SK-N-SH (cell line): ENCODE measurements at regions not wholly inside any gene's neighbourhood (a gene's known extent, or its start where the extent isn't known, plus 50 kb on each side); places are given as distances from the start of the nearest gene placed in this dataset.

ENCODE experiments used
- CTCF ChIA-PET: fragments of 300-600, 350-600 bp; formaldehyde crosslinking; extraction: SDS; loops from one replicate; lab custom pipeline; 2021; lab: Yijun Ruan, JAX
- POLR2A ChIA-PET: fragments of 350-600 bp; sonication (Branson Sonifier 250); formaldehyde crosslinking; extraction: SDS; loops from one replicate; lab custom pipeline; 2020; ENCODE audit warnings: antibody characterized with exemption, inconsistent platforms; lab: Yijun Ruan, JAX
- DNase-seq: peaks from one replicate; pipeline ENCODE4 v3.0.0; 2012
- H2AFZ ChIP-seq: fragments of 200-600 bp; sonication (generic); 2 replicates; pipeline ENCODE4 v1.8.1; 2016; ENCODE audit warnings: antibody characterized with exemption, mild to moderate bottlenecking, low read depth
- H3F3A ChIP-seq: fragments of 200-600 bp; sonication (generic); replicated peaks from 2 replicates; pipeline ENCODE3; 2016; ENCODE audit warnings: antibody characterized with exemption, mild to moderate bottlenecking; ENCODE audit not compliant: insufficient read depth
- H3K27ac ChIP-seq, 2 experiments: fragments of 200-500 bp in 1 of 2; fragments of 200-600 bp in 1 of 2; sonication (Bioruptor generic) in 1 of 2; sonication (generic), shearing (Covaris generic) in 1 of 2; 2 replicates each; pipeline versions ENCODE4 v1.5.1 to v1.6.1; 2014 to 2016; ENCODE audit warnings: low read depth in 2 of 2, inconsistent platforms in 1 of 2, low read length in 1 of 2, mild to moderate bottlenecking in 1 of 2, mixed read lengths in 1 of 2
- H3K27me3 ChIP-seq: fragments of 200-600 bp; sonication (generic), shearing (Covaris generic); 2 replicates; pipeline ENCODE4 v1.6.1; 2016; ENCODE audit warnings: mixed run types; ENCODE audit not compliant: insufficient read depth
- H3K36me3 ChIP-seq, 2 experiments: fragments of 200-500 bp in 1 of 2; fragments of 200-600 bp in 1 of 2; sonication (Bioruptor generic) in 1 of 2; sonication (generic) in 1 of 2; replicated peaks in 1 of 2; 2 replicates each; pipeline versions ENCODE3 to v1.5.1; 2014 to 2016; ENCODE audit warnings: low read length in 1 of 2, mild to moderate bottlenecking in 1 of 2; ENCODE audit not compliant: insufficient read depth in 2 of 2, control insufficient read depth in 1 of 2
- H3K4me1 ChIP-seq, 2 experiments: fragments of 200-500 bp in 1 of 2; fragments of 200-600 bp in 1 of 2; sonication (Bioruptor generic) in 1 of 2; sonication (generic), shearing (Covaris generic) in 1 of 2; 2 replicates each; pipeline versions ENCODE4 v1.5.1 to v1.6.1; 2014 to 2016; ENCODE audit warnings: low read depth in 1 of 2, low read length in 1 of 2, mixed run types in 1 of 2; ENCODE audit not compliant: insufficient read depth in 2 of 2, control insufficient read depth in 1 of 2
- H3K4me2 ChIP-seq: fragments of 200-600 bp; sonication (generic), shearing (Covaris generic); 2 replicates; pipeline ENCODE4 v1.6.1; 2017; ENCODE audit warnings: mixed run types
- H3K4me3 ChIP-seq, 2 experiments: fragments of 200-500 bp in 1 of 2; fragments of 200-600 bp in 1 of 2; sonication (Bioruptor generic) in 1 of 2; sonication (generic), shearing (Covaris generic) in 1 of 2; 2 replicates each; pipeline versions ENCODE4 v1.5.1 to v1.8.1; 2014 to 2016; ENCODE audit warnings: low read depth in 2 of 2, inconsistent platforms in 1 of 2, low read length in 1 of 2, mild to moderate bottlenecking in 1 of 2, mixed read lengths in 1 of 2, moderate library complexity in 1 of 2
- H3K79me2 ChIP-seq: fragments of 200-600 bp; sonication (generic); 2 replicates; pipeline ENCODE4 v1.8.1; 2017; ENCODE audit warnings: mild to moderate bottlenecking; ENCODE audit not compliant: insufficient read depth
- H3K9ac ChIP-seq: fragments of 200-600 bp; sonication (generic); 2 replicates; pipeline ENCODE4 v1.6.1; 2017; ENCODE audit warnings: mixed run types
- H3K9me2 ChIP-seq: fragments of 200-600 bp; sonication (generic); 2 replicates; pipeline ENCODE4 v1.6.1; 2017; ENCODE audit warnings: mixed run types
- H3K9me3 ChIP-seq: fragments of 200-600 bp; sonication (generic); 2 replicates; pipeline ENCODE4 v1.6.1; 2017; ENCODE audit warnings: mixed run types, mild to moderate bottlenecking, moderate library complexity
- H4K20me1 ChIP-seq: fragments of 200-600 bp; sonication (generic); 2 replicates; pipeline ENCODE4 v1.6.1; 2017; ENCODE audit warnings: mild to moderate bottlenecking, mixed run types; ENCODE audit not compliant: insufficient read depth
- FOXM1 ChIP-seq: IDR thresholded peaks from 2 replicates; pipeline ENCODE4 v1.4.0; 2012; ENCODE audit warnings: low read depth, mild to moderate bottlenecking
- GATA2 ChIP-seq: sonication (generic); formaldehyde crosslinking; IDR thresholded peaks from 2 replicates; pipeline ENCODE4 v1.5.0; 2020; ENCODE audit warnings: mild to moderate bottlenecking, missing genetic modification reagents
- JUND ChIP-seq: IDR thresholded peaks from 2 replicates; pipeline ENCODE4 v1.4.0; 2012
- MXI1 ChIP-seq: IDR thresholded peaks from 2 replicates; pipeline ENCODE4 v1.6.1; 2012; ENCODE audit warnings: mild to moderate bottlenecking, low read depth, low read length, improper control_type of control experiment
- NRF1 ChIP-seq: IDR thresholded peaks from 2 replicates; pipeline ENCODE4 v1.6.1; 2012; ENCODE audit warnings: low read depth, mild to moderate bottlenecking, low read length
- RAD21 ChIP-seq: IDR thresholded peaks from 2 replicates; pipeline ENCODE4 v1.6.1; 2012; ENCODE audit warnings: mild to moderate bottlenecking, low read length
- REST ChIP-seq: IDR thresholded peaks from 2 replicates; pipeline ENCODE4 v1.6.1; 2012; ENCODE audit warnings: mild to moderate bottlenecking, low read depth, low read length, moderate library complexity
- SMC3 ChIP-seq: IDR thresholded peaks from 2 replicates; pipeline ENCODE4 v1.6.1; 2012; ENCODE audit warnings: low read depth, low read length, improper control_type of control experiment
- TAF1 ChIP-seq: IDR thresholded peaks from 2 replicates; pipeline ENCODE4 v1.6.1; 2012; ENCODE audit warnings: low read depth, mild to moderate bottlenecking, low read length, moderate library complexity, borderline replicate concordance
- USF1 ChIP-seq: IDR thresholded peaks from 2 replicates; pipeline ENCODE4 v1.4.0; 2012; ENCODE audit warnings: low read depth, borderline replicate concordance
- WGBS: methylation state at CpG from one replicate; pipeline ENCODE4 v1.1.6; 2017; ENCODE audit warnings: low lambda C conversion rate; 5-methylcytosine and 5-hydroxymethylcytosine counted together
- TF ChIP-seq, protein P1 (sequence below): fragments of 200-600 bp; sonication (generic); IDR thresholded peaks from 2 replicates; pipeline ENCODE4 v1.6.1; 2017; ENCODE audit warnings: antibody characterized with exemption, mild to moderate bottlenecking, moderate library complexity
- TF ChIP-seq, protein P2 (sequence below): IDR thresholded peaks from 2 replicates; pipeline ENCODE4; 2012

DNA sequence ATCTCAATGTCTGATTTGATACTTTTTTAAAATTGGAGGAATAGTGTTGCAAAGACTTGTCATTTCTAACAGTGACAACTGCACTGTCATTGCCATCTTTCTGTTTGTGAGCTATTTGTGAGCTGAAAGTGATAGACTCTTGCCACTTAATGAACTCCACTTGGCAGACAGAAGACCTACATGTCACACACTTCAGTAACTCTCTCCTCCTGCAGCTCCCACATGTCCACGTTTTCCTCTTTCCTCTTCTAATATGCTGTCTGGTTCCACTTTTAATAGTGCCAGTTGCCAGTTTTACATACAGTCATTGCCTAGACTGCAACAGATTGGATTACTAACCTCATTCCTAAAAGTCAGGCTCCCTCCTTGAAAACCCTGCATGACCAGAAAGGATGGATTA, 121.5 kb downstream of the CAPZA3 start:
- H3K4me2 ChIP-seq, result no peak overlapping the region
- H3K4me1 ChIP-seq, result no peaks in the 10 kb centered on the region; a peak in 1 of 4 replicates
- H4K20me1 ChIP-seq, result no peaks in the 10 kb centered on the region
- no peak for DNase-seq
- H3K9ac ChIP-seq, result no peak overlapping the region
- H3K4me3 ChIP-seq, result no peak overlapping the region
- TF ChIP-seq REST, result no peak
- no peaks in the 10 kb centered on the region for H3K9me2 ChIP-seq
- H2AFZ ChIP-seq, result no peak overlapping the region
- no peaks in the 10 kb centered on the region for H3K79me2 ChIP-seq
- H3K9me3 ChIP-seq, result peaks cover 4% of the 10 kb centered on the region; the same call in 1 of the 2 replicates
- no peak overlapping the region for H3K27ac ChIP-seq
- H3K36me3 ChIP-seq, result no peaks in the 10 kb centered on the region
- CTCF ChIA-PET, result interaction anchor here (1.8 to 3.4 kb wide), 2 partner anchors 16 to 327 kb away, joined by 3 to 17 read pairs; no protein-coding TSS in a partner anchor
- POLR2A ChIA-PET, result no interaction called here
- no peaks in the 10 kb centered on the region for H3F3A ChIP-seq
- no peaks in the 10 kb centered on the region for H3K27me3 ChIP-seq
- 50% methylated on average over 1 of the region's 1 CpG for WGBS

DNA sequence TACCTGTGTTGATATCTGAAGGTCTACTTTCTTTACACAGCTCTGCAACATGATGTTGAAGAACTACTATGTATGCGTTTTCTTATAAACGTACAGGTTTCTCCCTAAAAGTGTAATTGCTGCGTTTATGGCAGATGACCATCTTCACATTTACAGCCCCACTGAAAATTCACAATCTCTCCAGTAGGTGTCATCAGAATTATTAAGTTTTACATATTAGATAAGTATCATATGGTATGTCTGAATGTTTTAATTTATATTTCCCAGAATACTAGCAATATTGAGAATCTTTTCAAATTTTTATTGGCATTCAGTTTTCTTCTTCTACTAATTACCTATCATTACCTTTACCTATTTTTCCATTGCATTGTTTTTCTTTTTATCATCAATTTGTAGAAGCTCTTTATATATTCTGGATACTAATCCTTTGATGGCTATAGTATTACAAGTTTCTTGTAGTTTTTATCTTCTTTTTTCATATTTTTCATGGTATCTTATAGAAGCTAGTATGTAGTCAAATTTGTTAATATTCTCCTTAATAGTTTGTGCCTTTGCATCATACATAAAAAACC, 123.5 kb downstream of the CAPZA3 start:
- Histone ChIP-seq H3K36me3 (no peaks in the 10 kb centered on the region), H3K9me3 (peaks cover 4% of the 10 kb centered on the region; the same call in 1 of the 2 replicates), H2AFZ (no peak overlapping the region), H3K79me2 (no peaks in the 10 kb centered on the region), H3F3A (no peaks in the 10 kb centered on the region), H4K20me1 (no peaks in the 10 kb centered on the region), H3K27me3 (no peaks in the 10 kb centered on the region), H3K27ac (no peak overlapping the region)
- POLR2A ChIA-PET, result no interaction called here
- TF ChIP-seq, protein P1, sequence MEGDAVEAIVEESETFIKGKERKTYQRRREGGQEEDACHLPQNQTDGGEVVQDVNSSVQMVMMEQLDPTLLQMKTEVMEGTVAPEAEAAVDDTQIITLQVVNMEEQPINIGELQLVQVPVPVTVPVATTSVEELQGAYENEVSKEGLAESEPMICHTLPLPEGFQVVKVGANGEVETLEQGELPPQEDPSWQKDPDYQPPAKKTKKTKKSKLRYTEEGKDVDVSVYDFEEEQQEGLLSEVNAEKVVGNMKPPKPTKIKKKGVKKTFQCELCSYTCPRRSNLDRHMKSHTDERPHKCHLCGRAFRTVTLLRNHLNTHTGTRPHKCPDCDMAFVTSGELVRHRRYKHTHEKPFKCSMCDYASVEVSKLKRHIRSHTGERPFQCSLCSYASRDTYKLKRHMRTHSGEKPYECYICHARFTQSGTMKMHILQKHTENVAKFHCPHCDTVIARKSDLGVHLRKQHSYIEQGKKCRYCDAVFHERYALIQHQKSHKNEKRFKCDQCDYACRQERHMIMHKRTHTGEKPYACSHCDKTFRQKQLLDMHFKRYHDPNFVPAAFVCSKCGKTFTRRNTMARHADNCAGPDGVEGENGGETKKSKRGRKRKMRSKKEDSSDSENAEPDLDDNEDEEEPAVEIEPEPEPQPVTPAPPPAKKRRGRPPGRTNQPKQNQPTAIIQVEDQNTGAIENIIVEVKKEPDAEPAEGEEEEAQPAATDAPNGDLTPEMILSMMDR, result peak; percentile 53
- TF ChIP-seq, protein P2, sequence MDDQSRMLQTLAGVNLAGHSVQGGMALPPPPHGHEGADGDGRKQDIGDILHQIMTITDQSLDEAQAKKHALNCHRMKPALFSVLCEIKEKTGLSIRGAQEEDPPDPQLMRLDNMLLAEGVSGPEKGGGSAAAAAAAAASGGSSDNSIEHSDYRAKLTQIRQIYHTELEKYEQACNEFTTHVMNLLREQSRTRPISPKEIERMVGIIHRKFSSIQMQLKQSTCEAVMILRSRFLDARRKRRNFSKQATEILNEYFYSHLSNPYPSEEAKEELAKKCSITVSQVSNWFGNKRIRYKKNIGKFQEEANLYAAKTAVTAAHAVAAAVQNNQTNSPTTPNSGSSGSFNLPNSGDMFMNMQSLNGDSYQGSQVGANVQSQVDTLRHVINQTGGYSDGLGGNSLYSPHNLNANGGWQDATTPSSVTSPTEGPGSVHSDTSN, result no peak
- TF ChIP-seq SMC3 (no peak), NRF1 (no peak), JUND (no peak), GATA2 (no peak), TAF1 (no peak), MXI1 (no peak), RAD21 (peak; percentile 50; the same call in 1 of the 2 replicates), USF1 (no peak), FOXM1 (no peak)
- TF ChIP-seq, all 33 proteins: peak for 2
- CTCF ChIA-PET, result interaction anchor here (0.6 to 3.4 kb wide), 6 partner anchors 40 to 735 kb away, joined by 3 to 17 read pairs (median 4); no protein-coding TSS in a partner anchor
- no peak for DNase-seq
- H3K9ac ChIP-seq, result no peak overlapping the region
- no peak overlapping the region for H3K4me3 ChIP-seq
- 71% methylated on average over 3 of the region's 3 CpGs for WGBS
- no peak overlapping the region for H3K4me2 ChIP-seq
- H3K4me1 ChIP-seq, result peaks cover 0 to 4% of the 10 kb centered on the region in 2 experiments; a peak in 2 of 4 replicates
- no peaks in the 10 kb centered on the region for H3K9me2 ChIP-seq
